Left ventricle myocardium superior (tissue), 1 donor: ENCODE measurements at regions not wholly inside any gene's neighbourhood (a gene's known extent, or its start where the extent isn't known, plus 50 kb on each side); places are given as distances from the start of the nearest gene placed in this dataset.

ENCODE experiments used
- ATAC-seq: fragments of 200-7000 bp; cut with Tn5 transposase; one replicate; pipeline ENCODE4 v1.9.1; 2020; ENCODE audit warnings: mild to moderate bottlenecking, moderate library complexity
- DNase-seq: peaks from one replicate; pipeline ENCODE4 v3.0.0-alpha.2; 2020
- intact Hi-C: fragments of 100-400 bp; cut with micrococcal nuclease; formaldehyde crosslinking; loops from one replicate; pipeline ENCODE4 v1.11.0; 2022
- donor health status: DM: no; HTN: yes; CAD: no; lungs with severe emphysema.

- no peak for DNase-seq
- intact Hi-C loops = no loop called here
- no peak for ATAC-seq
These were observed 164.1 kb upstream of the LRRN1 start for GRCh38 chr3:3635109-3635508.

GRCh38 chr3:3634326-3634725 lies 164.9 kb upstream of the LRRN1 start:
- intact Hi-C loops = no loop called here
- no peak for ATAC-seq
- DNase-seq = no peak

- DNase-seq (no peak), ATAC-seq (no peak)
- intact Hi-C loops = no loop called here
These were observed 165.5 kb upstream of the LRRN1 start for GRCh38 chr3:3633761-3634160.

GRCh38 chr3:3632449-3632848 lies 166.8 kb upstream of the LRRN1 start:
- no peak for ATAC-seq
- DNase-seq = no peak
- intact Hi-C loops = no loop called here

- no peak for DNase-seq
- no peak for ATAC-seq
- intact Hi-C loops = no loop called here
These were observed 168.1 kb upstream of the LRRN1 start for GRCh38 chr3:3631114-3631513.

- no peak for ATAC-seq
- intact Hi-C loops = no loop called here
- no peak for DNase-seq
These were observed 169.3 kb upstream of the LRRN1 start for GRCh38 chr3:3629911-3630310.

- DNase-seq (no peak), ATAC-seq (no peak)
- intact Hi-C loops = no loop called here
These were observed 170.4 kb upstream of the LRRN1 start for GRCh38 chr3:3628676-3629328.

- DNase-seq = no peak
- no peak for ATAC-seq
- intact Hi-C loops = no loop called here
These were observed 172.1 kb upstream of the LRRN1 start for GRCh38 chr3:3627114-3627513.

GRCh38 chr3:3625544-3626271 lies 173.5 kb upstream of the LRRN1 start:
- DNase-seq (no peak), ATAC-seq (no peak)
- intact Hi-C loops = no loop called here

GRCh38 chr3:3619815-3620214 lies 179.4 kb upstream of the LRRN1 start:
- intact Hi-C loops = no loop called here
- no peak for ATAC-seq
- no peak for DNase-seq

GRCh38 chr3:3618623-3619022 lies 180.6 kb upstream of the LRRN1 start:
- DNase-seq (no peak), ATAC-seq (no peak)
- intact Hi-C loops = no loop called here

GRCh38 chr3:3615533-3615932 lies 183.7 kb upstream of the LRRN1 start:
- intact Hi-C loops = no loop called here
- DNase-seq = no peak
- no peak for ATAC-seq

GRCh38 chr3:3610581-3611298 lies 188.5 kb upstream of the LRRN1 start:
- intact Hi-C loops = no loop called here
- DNase-seq = no peak
- ATAC-seq = no peak

GRCh38 chr3:3606321-3606720 lies 192.9 kb upstream of the LRRN1 start:
- intact Hi-C loops = no loop called here
- no peak for ATAC-seq
- DNase-seq = no peak

GRCh38 chr3:3605226-3605625 lies 194.0 kb upstream of the LRRN1 start:
- no peak for DNase-seq
- ATAC-seq = no peak
- intact Hi-C loops = no loop called here

GRCh38 chr3:3603351-3603750 lies 195.9 kb upstream of the LRRN1 start:
- intact Hi-C loops = no loop called here
- ATAC-seq (no peak), DNase-seq (no peak)

GRCh38 chr3:3600665-3601340 lies 198.4 kb upstream of the LRRN1 start:
- ATAC-seq (no peak), DNase-seq (no peak)
- intact Hi-C loops = no loop called here

- DNase-seq = no peak
- intact Hi-C loops = no loop called here
- no peak for ATAC-seq
These were observed 200.2 kb upstream of the LRRN1 start for GRCh38 chr3:3599016-3599415.

- intact Hi-C loops = no loop called here
- no peak for DNase-seq
- ATAC-seq = no peak
These were observed 204.2 kb upstream of the LRRN1 start for GRCh38 chr3:3594986-3595385.

GRCh38 chr3:3589715-3590130 lies 209.5 kb upstream of the LRRN1 start:
- no peak for ATAC-seq
- intact Hi-C loops = no loop called here
- DNase-seq = no peak
